CD14-positive monocyte (primary cell): ENCODE measurements at regions not wholly inside any gene's neighbourhood (a gene's known extent, or its start where the extent isn't known, plus 50 kb on each side); places are given as distances from the start of the nearest gene placed in this dataset.

Experiments used
- DNase-seq, 3 donors: peaks; one replicate each; pipeline ENCODE4 v3.0.0-alpha.2; 2011 to 2022
- H2AFZ ChIP-seq: 2 replicates; pipeline ENCODE4 v1.6.0; 2012; ENCODE audit warnings: mild to moderate bottlenecking, low read depth, low read length, inconsistent platforms; ENCODE audit not compliant: insufficient read depth, poor library complexity, severe bottlenecking
- H3K27ac ChIP-seq, 2 donors: 1 replicate in 1 of 2; 2 replicates in 1 of 2; pipeline ENCODE4 v1.5.1; 2012 to 2013; ENCODE audit warnings: low read length in 2 of 2, control low read depth in 1 of 2, inconsistent platforms in 1 of 2, low read depth in 1 of 2, mild to moderate bottlenecking in 1 of 2
- H3K27me3 ChIP-seq, 2 donors: one replicate each; pipeline versions ENCODE4 v1.6.0 to v1.6.1; 2011 to 2013; ENCODE audit warnings: low read length in 2 of 2; ENCODE audit not compliant: control insufficient read depth in 2 of 2, insufficient read depth in 2 of 2
- H3K36me3 ChIP-seq, 2 donors: replicated peaks in 1 of 2; 1 replicate in 1 of 2; 2 replicates in 1 of 2; pipeline versions ENCODE4 v1.5.1 to v1.6.1; 2012 to 2013; ENCODE audit warnings: low read length in 2 of 2, control low read depth in 1 of 2, inconsistent platforms in 1 of 2, mild to moderate bottlenecking in 1 of 2; ENCODE audit not compliant: insufficient read depth in 2 of 2, control insufficient read depth in 1 of 2
- H3K4me1 ChIP-seq, 2 donors: 1 replicate in 1 of 2; 2 replicates in 1 of 2; pipeline versions ENCODE4 v1.5.1 to v1.6.1; 2012 to 2013; ENCODE audit warnings: low read length in 2 of 2, control low read depth in 1 of 2, inconsistent platforms in 1 of 2, mild to moderate bottlenecking in 1 of 2, moderate library complexity in 1 of 2; ENCODE audit not compliant: insufficient read depth in 2 of 2, control insufficient read depth in 1 of 2
- H3K4me2 ChIP-seq: replicated peaks from 2 replicates; pipeline ENCODE3; 2012; ENCODE audit warnings: low read length, moderate library complexity, mild to moderate bottlenecking; ENCODE audit not compliant: poor library complexity, severe bottlenecking; ENCODE audit errors: extremely low read depth
- H3K4me3 ChIP-seq, 3 experiments: fragments of 200-600 bp in 1 of 3; sonication (generic) in 1 of 3; replicated peaks in 1 of 3; 1 replicate in 2 of 3; 2 replicates in 1 of 3; pipeline ENCODE4 v1.5.1; 2011 to 2013; ENCODE audit warnings: low read length in 3 of 3, mild to moderate bottlenecking in 3 of 3, control low read depth in 2 of 3, low read depth in 2 of 3, inconsistent platforms in 1 of 3, moderate library complexity in 1 of 3
- H3K79me2 ChIP-seq: 2 replicates; pipeline ENCODE4 v1.6.0; 2012; ENCODE audit warnings: mild to moderate bottlenecking, control low read depth, inconsistent platforms, low read length, moderate library complexity; ENCODE audit not compliant: insufficient read depth
- H3K9ac ChIP-seq: 2 replicates; pipeline ENCODE4 v1.6.0; 2017; ENCODE audit warnings: low read length, mild to moderate bottlenecking; ENCODE audit not compliant: insufficient read depth, poor library complexity, severe bottlenecking
- H3K9me3 ChIP-seq, 2 donors: replicated peaks in 1 of 2; 1 replicate in 1 of 2; 2 replicates in 1 of 2; pipeline versions ENCODE4 v1.5.1 to v1.6.1; 2012 to 2013; ENCODE audit warnings: low read length in 2 of 2, control low read depth in 1 of 2; ENCODE audit not compliant: control insufficient read depth in 1 of 2, insufficient read depth in 1 of 2
- H4K20me1 ChIP-seq: 2 replicates; pipeline ENCODE4 v1.6.0; 2012; ENCODE audit warnings: mild to moderate bottlenecking, low read length, control low read depth, moderate library complexity; ENCODE audit not compliant: insufficient read depth
- H3K27ac Mint-ChIP-seq, 7 donors: one replicate each; pipeline ENCODE4 v1.8.0; 2020; ENCODE audit warnings: mild to moderate bottlenecking in 7 of 7, mixed read lengths in 7 of 7, moderate library complexity in 6 of 7, inconsistent platforms in 2 of 7
- H3K27me3 Mint-ChIP-seq, 3 donors: one replicate each; pipeline ENCODE4 v1.8.0; 2021 to 2022; ENCODE audit warnings: low read depth in 3 of 3, mild to moderate bottlenecking in 3 of 3, mixed read lengths in 3 of 3, moderate library complexity in 3 of 3, inconsistent platforms in 1 of 3
- H3K36me3 Mint-ChIP-seq, 2 donors: one replicate each; pipeline ENCODE4 v1.8.0; 2020; ENCODE audit warnings: mixed read lengths in 2 of 2, inconsistent platforms in 1 of 2, mild to moderate bottlenecking in 1 of 2
- H3K4me1 Mint-ChIP-seq: one replicate; pipeline ENCODE4 v1.8.0; 2020; ENCODE audit warnings: mild to moderate bottlenecking, mixed read lengths
- H3K4me3 Mint-ChIP-seq, 2 donors: one replicate each; pipeline ENCODE4 v1.8.0; 2020; ENCODE audit warnings: mild to moderate bottlenecking in 2 of 2, mixed read lengths in 2 of 2, moderate library complexity in 1 of 2
- H3K9me3 Mint-ChIP-seq, 7 donors: one replicate each; pipeline ENCODE4 v1.8.0; 2020 to 2022; ENCODE audit warnings: mixed read lengths in 7 of 7, mild to moderate bottlenecking in 6 of 7, moderate library complexity in 6 of 7, inconsistent platforms in 2 of 7
- WGBS: methylation state at CpG from one replicate; pipeline ENCODE4 v1.1.5; 2013; ENCODE audit warnings: missing lambda C conversion rate; ENCODE audit not compliant: insufficient coverage; 5-methylcytosine and 5-hydroxymethylcytosine counted together
- intact Hi-C, 2 donors: fragments of 100-400 bp; cut with micrococcal nuclease; formaldehyde crosslinking; loops; one replicate each; pipeline versions ENCODE4 v1.15.0 to v1.15.1; 2023
- TF ChIP-seq, protein P1 (sequence below): fragments of 200-600 bp; IDR thresholded peaks from one replicate; pipeline ENCODE4 v1.8.0; 2022; ENCODE audit warnings: antibody characterized with exemption, mild to moderate bottlenecking

- H4K20me1 ChIP-seq = no peaks in the 10 kb centered on the region
- no peak overlapping the region for H2AFZ ChIP-seq
- TF ChIP-seq, protein P1, sequence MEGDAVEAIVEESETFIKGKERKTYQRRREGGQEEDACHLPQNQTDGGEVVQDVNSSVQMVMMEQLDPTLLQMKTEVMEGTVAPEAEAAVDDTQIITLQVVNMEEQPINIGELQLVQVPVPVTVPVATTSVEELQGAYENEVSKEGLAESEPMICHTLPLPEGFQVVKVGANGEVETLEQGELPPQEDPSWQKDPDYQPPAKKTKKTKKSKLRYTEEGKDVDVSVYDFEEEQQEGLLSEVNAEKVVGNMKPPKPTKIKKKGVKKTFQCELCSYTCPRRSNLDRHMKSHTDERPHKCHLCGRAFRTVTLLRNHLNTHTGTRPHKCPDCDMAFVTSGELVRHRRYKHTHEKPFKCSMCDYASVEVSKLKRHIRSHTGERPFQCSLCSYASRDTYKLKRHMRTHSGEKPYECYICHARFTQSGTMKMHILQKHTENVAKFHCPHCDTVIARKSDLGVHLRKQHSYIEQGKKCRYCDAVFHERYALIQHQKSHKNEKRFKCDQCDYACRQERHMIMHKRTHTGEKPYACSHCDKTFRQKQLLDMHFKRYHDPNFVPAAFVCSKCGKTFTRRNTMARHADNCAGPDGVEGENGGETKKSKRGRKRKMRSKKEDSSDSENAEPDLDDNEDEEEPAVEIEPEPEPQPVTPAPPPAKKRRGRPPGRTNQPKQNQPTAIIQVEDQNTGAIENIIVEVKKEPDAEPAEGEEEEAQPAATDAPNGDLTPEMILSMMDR = no peak
- no peaks in the 10 kb centered on the region for H3K27me3 Mint-ChIP-seq
- H3K27me3 ChIP-seq = no peaks in the 10 kb centered on the region
- no peak overlapping the region for H3K4me3 ChIP-seq
- H3K9ac ChIP-seq = no peak overlapping the region
- H3K36me3 Mint-ChIP-seq = no peaks in the 10 kb centered on the region
- intact Hi-C loops = no loop called here
- no peak for DNase-seq
- H3K27ac ChIP-seq = no peak overlapping the region
- H3K36me3 ChIP-seq = no peaks in the 10 kb centered on the region
- H3K79me2 ChIP-seq = no peaks in the 10 kb centered on the region
- 100% methylated on average over 4 of the region's 6 CpGs for WGBS
- peaks cover 2 to 18% (median 9%) of the 10 kb centered on the region in 7 donors for H3K9me3 Mint-ChIP-seq
- peaks cover 4 to 25% of the 10 kb centered on the region in 2 donors for H3K9me3 ChIP-seq
- no peak overlapping the region for H3K27ac Mint-ChIP-seq
- no peaks in the 10 kb centered on the region for H3K4me1 Mint-ChIP-seq
- H3K4me3 Mint-ChIP-seq = no peak overlapping the region
- no peak overlapping the region for H3K4me2 ChIP-seq
- H3K4me1 ChIP-seq = no peaks in the 10 kb centered on the region
Measured at GRCh38 chr9:80842389-80842788, 847.0 kb downstream of the TLE1 start.

GRCh38 chr9:80841888-80842287, 847.5 kb downstream of the TLE1 start:
- H4K20me1 ChIP-seq = no peaks in the 10 kb centered on the region
- no peak overlapping the region for H3K9ac ChIP-seq
- TF ChIP-seq, protein P1 = no peak
- no peak overlapping the region for H3K4me3 Mint-ChIP-seq
- WGBS = no CpG with 5 or more reads among the region's 3 CpGs
- no peak overlapping the region for H2AFZ ChIP-seq
- no peaks in the 10 kb centered on the region for H3K36me3 ChIP-seq
- H3K27ac ChIP-seq = no peak overlapping the region
- no peaks in the 10 kb centered on the region for H3K27me3 ChIP-seq
- DNase-seq = no peak
- no peaks in the 10 kb centered on the region for H3K79me2 ChIP-seq
- no peaks in the 10 kb centered on the region for H3K36me3 Mint-ChIP-seq
- peaks cover 4 to 25% of the 10 kb centered on the region in 2 donors for H3K9me3 ChIP-seq
- no peaks in the 10 kb centered on the region for H3K4me1 Mint-ChIP-seq
- no peak overlapping the region for H3K4me2 ChIP-seq
- no peak overlapping the region for H3K4me3 ChIP-seq
- H3K4me1 ChIP-seq = no peaks in the 10 kb centered on the region
- intact Hi-C loops = no loop called here
- H3K27ac Mint-ChIP-seq = no peak overlapping the region
- H3K9me3 Mint-ChIP-seq = peaks cover 2 to 18% (median 9%) of the 10 kb centered on the region in 7 donors
- no peaks in the 10 kb centered on the region for H3K27me3 Mint-ChIP-seq
